ENCODE measurements at regions not wholly inside any gene's neighbourhood (a gene's known extent, or its start where the extent isn't known, plus 50 kb on each side); places are given as distances from the start of the nearest gene placed in this dataset.

DNA sequence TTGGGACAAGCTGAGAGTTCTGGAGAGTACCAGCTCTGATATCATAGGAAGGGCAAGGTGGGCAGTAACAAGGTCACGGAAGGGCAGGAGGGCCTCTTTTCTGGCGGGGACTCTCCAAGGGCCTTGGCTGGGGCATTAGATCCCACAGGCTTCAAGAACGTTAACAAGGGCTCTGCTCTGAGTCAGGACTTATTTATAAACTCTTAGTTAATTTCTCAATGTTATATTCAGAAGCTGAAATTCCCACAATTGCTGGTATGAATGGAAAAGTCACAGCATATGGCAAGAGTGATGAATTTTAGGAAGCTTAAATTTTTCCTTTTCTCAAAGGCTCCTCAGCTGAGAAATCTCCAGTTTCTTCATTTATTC lies 320.2 kb upstream of the TBC1D5 start:
- TF ChIP-seq RFX5 (IDR thresholded peaks at IDR 0.05; ENCODE audit: borderline replicate concordance, low read depth, low read length), result no peak
- no peak for TF ChIP-seq HDAC6 (IDR thresholded peaks at IDR 0.05; ENCODE audit: low read depth, low read length)
- TF ChIP-seq, protein P1, sequence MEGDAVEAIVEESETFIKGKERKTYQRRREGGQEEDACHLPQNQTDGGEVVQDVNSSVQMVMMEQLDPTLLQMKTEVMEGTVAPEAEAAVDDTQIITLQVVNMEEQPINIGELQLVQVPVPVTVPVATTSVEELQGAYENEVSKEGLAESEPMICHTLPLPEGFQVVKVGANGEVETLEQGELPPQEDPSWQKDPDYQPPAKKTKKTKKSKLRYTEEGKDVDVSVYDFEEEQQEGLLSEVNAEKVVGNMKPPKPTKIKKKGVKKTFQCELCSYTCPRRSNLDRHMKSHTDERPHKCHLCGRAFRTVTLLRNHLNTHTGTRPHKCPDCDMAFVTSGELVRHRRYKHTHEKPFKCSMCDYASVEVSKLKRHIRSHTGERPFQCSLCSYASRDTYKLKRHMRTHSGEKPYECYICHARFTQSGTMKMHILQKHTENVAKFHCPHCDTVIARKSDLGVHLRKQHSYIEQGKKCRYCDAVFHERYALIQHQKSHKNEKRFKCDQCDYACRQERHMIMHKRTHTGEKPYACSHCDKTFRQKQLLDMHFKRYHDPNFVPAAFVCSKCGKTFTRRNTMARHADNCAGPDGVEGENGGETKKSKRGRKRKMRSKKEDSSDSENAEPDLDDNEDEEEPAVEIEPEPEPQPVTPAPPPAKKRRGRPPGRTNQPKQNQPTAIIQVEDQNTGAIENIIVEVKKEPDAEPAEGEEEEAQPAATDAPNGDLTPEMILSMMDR (IDR thresholded peaks at IDR 0.05; ENCODE audit: control extremely low read depth in 1 of 3, insufficient read depth in 1 of 3, low read depth in 1 of 3, low read length in 3 of 3), result no peak
- no peak for TF ChIP-seq CREB1 (IDR thresholded peaks at IDR 0.05)
- TF ChIP-seq FOSL1 (IDR thresholded peaks at IDR 0.05; ENCODE audit: insufficient read depth, low read depth, low read length), result no peak
- no peak for TF ChIP-seq SIN3A (conservative IDR thresholded peaks at IDR 0.05 in 1 of 2, IDR thresholded peaks at IDR 0.05 in 1 of 2; ENCODE audit: low read depth in 1 of 2, low read length in 2 of 2)
- TF ChIP-seq, protein P2, sequence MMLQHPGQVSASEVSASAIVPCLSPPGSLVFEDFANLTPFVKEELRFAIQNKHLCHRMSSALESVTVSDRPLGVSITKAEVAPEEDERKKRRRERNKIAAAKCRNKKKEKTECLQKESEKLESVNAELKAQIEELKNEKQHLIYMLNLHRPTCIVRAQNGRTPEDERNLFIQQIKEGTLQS (IDR thresholded peaks at IDR 0.05; ENCODE audit: insufficient read depth, low read depth, low read length), result no peak
- no peak for TF ChIP-seq PHF8 (conservative IDR thresholded peaks at IDR 0.05; ENCODE audit: low read depth, low read length)
- no peak for TF ChIP-seq JUND (IDR thresholded peaks at IDR 0.05; ENCODE audit: low read length)
- TF ChIP-seq CEBPB (IDR thresholded peaks at IDR 0.05; ENCODE audit: low read depth, low read length), result no peak
- no peak for TF ChIP-seq CHD1 (IDR thresholded peaks at IDR 0.05; ENCODE audit: low read depth, low read length)
- TF ChIP-seq SUZ12 (IDR thresholded peaks at IDR 0.05; ENCODE audit: low read length), result no peak
- no peak for TF ChIP-seq TCF12 (IDR thresholded peaks at IDR 0.05; ENCODE audit: low read depth, low read length)

All from H1 (cell line).